ENCODE measurements at regions not wholly inside any gene's neighbourhood (a gene's known extent, or its start where the extent isn't known, plus 50 kb on each side); places are given as distances from the start of the nearest gene placed in this dataset.

DNA sequence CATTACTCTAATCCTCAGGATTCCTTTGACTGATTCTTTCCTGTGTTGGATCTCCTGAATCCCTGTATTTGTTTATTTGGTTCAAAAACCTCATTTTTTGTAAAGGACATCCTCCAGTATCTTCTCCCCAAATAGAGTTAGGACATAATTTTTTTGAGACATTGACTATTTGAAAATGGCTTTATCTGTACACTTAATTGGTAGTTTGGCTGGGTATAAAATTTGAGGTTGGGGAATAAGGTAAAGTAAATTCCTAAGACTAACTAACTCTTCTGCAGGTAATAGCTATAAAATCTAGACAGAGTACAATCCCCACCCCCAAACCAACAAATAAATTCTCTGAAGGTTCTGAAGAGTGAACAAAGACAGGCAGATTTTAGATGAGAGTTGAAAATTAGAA is 114.4 kb downstream of the CTTN start (continued):
- TF ChIP-seq POLR2AphosphoS5 (IDR thresholded peaks at IDR 0.05; ENCODE audit: low read depth, low read length) (no peak), USF2 (IDR thresholded peaks at IDR 0.05; ENCODE audit: borderline replicate concordance, low read depth, low read length) (no peak), TEAD4 (IDR thresholded peaks at IDR 0.05; ENCODE audit: borderline replicate concordance, insufficient read depth) (no peak), RXRA (IDR thresholded peaks at IDR 0.05; ENCODE audit: borderline replicate concordance, low read depth) (no peak)

- CTCF ChIA-PET = no interaction called here
These were observed 118.9 kb downstream of the CTTN start for GRCh38 chr11:70517203-70517602.

More at GRCh38 chr11:70517203-70517602, 118.9 kb downstream of the CTTN start:
- Histone ChIP-seq H3K27me3 (ENCODE audit: insufficient read depth) (no peaks in the 10 kb centered on the region), H3K27ac (ENCODE audit: low read depth in 2 of 2, low read length in 1 of 2) (no peak overlapping the region), H3F3A (replicated peaks; ENCODE audit: insufficient read depth) (no peaks in the 10 kb centered on the region), H3K9ac (no peak overlapping the region), H3K4me1 (ENCODE audit: control insufficient read depth in 1 of 2, insufficient read depth in 2 of 2, low read depth in 1 of 2, low read length in 1 of 2) (peaks cover 0 to 4% of the 10 kb centered on the region in 2 experiments; a peak in 1 of 4 replicates), H4K20me1 (ENCODE audit: insufficient read depth) (no peaks in the 10 kb centered on the region), H3K79me2 (ENCODE audit: insufficient read depth) (no peaks in the 10 kb centered on the region), H3K9me2 (no peaks in the 10 kb centered on the region), H3K9me3 (no peaks in the 10 kb centered on the region), H3K4me3 (ENCODE audit: low read depth in 2 of 2, low read length in 1 of 2) (no peak overlapping the region), H2AFZ (ENCODE audit: low read depth) (no peak overlapping the region), H3K4me2 (no peak overlapping the region), H3K36me3 (replicated peaks in 1 of 2; ENCODE audit: control insufficient read depth in 1 of 2, insufficient read depth in 2 of 2, low read length in 1 of 2) (no peaks in the 10 kb centered on the region)
- 59% methylated on average over 7 of the region's 7 CpGs for WGBS (ENCODE audit: low lambda C conversion rate)
- no peak for DNase-seq
- POLR2A ChIA-PET = no interaction called here
- TF ChIP-seq FOXJ3 (CRISPR knock-in tag; IDR thresholded peaks at IDR 0.05) (no peak), MXI1 (IDR thresholded peaks at IDR 0.05; ENCODE audit: low read depth, low read length) (no peak), SIN3A (IDR thresholded peaks at IDR 0.05; ENCODE audit: borderline replicate concordance, low read depth, low read length) (no peak), POLR2AphosphoS5 (IDR thresholded peaks at IDR 0.05; ENCODE audit: low read depth, low read length) (no peak), MAX (IDR thresholded peaks at IDR 0.05; ENCODE audit: low read depth) (no peak), MEF2A (IDR thresholded peaks at IDR 0.05; ENCODE audit: borderline replicate concordance, low read depth) (no peak), NRF1 (IDR thresholded peaks at IDR 0.05; ENCODE audit: low read depth, low read length) (no peak), RCOR1 (IDR thresholded peaks at IDR 0.05; ENCODE audit: low read length) (no peak), TCF12 (IDR thresholded peaks at IDR 0.05) (no peak), RXRA (IDR thresholded peaks at IDR 0.05; ENCODE audit: borderline replicate concordance, low read depth) (no peak), CHD2 (IDR thresholded peaks at IDR 0.05; ENCODE audit: low read length, partially characterized antibody) (no peak), YY1 (IDR thresholded peaks at IDR 0.05; ENCODE audit: low read depth) (no peak), ELF1 (IDR thresholded peaks at IDR 0.05) (no peak), GABPA (IDR thresholded peaks at IDR 0.05; ENCODE audit: low read depth) (no peak)
- TF ChIP-seq, protein P1, sequence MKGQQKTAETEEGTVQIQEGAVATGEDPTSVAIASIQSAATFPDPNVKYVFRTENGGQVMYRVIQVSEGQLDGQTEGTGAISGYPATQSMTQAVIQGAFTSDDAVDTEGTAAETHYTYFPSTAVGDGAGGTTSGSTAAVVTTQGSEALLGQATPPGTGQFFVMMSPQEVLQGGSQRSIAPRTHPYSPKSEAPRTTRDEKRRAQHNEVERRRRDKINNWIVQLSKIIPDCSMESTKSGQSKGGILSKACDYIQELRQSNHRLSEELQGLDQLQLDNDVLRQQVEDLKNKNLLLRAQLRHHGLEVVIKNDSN (IDR thresholded peaks at IDR 0.05; ENCODE audit: borderline replicate concordance, low read depth) = no peak
- TF ChIP-seq, protein P2, sequence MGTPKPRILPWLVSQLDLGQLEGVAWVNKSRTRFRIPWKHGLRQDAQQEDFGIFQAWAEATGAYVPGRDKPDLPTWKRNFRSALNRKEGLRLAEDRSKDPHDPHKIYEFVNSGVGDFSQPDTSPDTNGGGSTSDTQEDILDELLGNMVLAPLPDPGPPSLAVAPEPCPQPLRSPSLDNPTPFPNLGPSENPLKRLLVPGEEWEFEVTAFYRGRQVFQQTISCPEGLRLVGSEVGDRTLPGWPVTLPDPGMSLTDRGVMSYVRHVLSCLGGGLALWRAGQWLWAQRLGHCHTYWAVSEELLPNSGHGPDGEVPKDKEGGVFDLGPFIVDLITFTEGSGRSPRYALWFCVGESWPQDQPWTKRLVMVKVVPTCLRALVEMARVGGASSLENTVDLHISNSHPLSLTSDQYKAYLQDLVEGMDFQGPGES (IDR thresholded peaks at IDR 0.05; ENCODE audit: low read depth, low read length) = no peak

Data from SK-N-SH (cell line).